Muscle of leg (tissue), 3 donors: ENCODE measurements at regions not wholly inside any gene's neighbourhood (a gene's known extent, or its start where the extent isn't known, plus 50 kb on each side); places are given as distances from the start of the nearest gene placed in this dataset.
A peak's percentile ranks its signal among the peaks of the same experiment; 100 is the strongest.

Source experiments
- DNase-seq: peaks from one replicate; pipeline ENCODE4 v3.0.0; 2013
- H3K27ac ChIP-seq: one replicate; pipeline ENCODE4 v1.5.1; 2013; ENCODE audit warnings: mild to moderate bottlenecking, low read length, control low read depth
- H3K27me3 ChIP-seq: one replicate; pipeline ENCODE4 v1.6.1; 2013; ENCODE audit warnings: low read length; ENCODE audit not compliant: control insufficient read depth, insufficient read depth
- H3K36me3 ChIP-seq: one replicate; pipeline ENCODE4 v1.6.1; 2013; ENCODE audit warnings: low read length; ENCODE audit not compliant: control insufficient read depth, insufficient read depth
- H3K4me1 ChIP-seq: one replicate; pipeline ENCODE4 v1.6.1; 2013; ENCODE audit warnings: low read length; ENCODE audit not compliant: control insufficient read depth, insufficient read depth
- H3K4me3 ChIP-seq: one replicate; pipeline ENCODE4 v1.5.1; 2013; ENCODE audit warnings: low read length, control low read depth
- H3K9me3 ChIP-seq: replicated peaks from 2 replicates; pipeline ENCODE4 v1.6.1; 2013; ENCODE audit warnings: low read depth, low read length; ENCODE audit not compliant: control insufficient read depth
- WGBS: methylation state at CpG from one replicate; pipeline ENCODE4 v1.1.5; 2013; ENCODE audit warnings: missing lambda C conversion rate; ENCODE audit not compliant: insufficient coverage; 5-methylcytosine and 5-hydroxymethylcytosine counted together

GRCh38 chr18:77833807-77834206 is 584.2 kb downstream of the GALR1 start:
- Histone ChIP-seq H3K27ac (no peak overlapping the region), H3K4me3 (no peak overlapping the region), H3K4me1 (no peaks in the 10 kb centered on the region), H3K27me3 (peaks cover 2% of the 10 kb centered on the region), H3K36me3 (no peaks in the 10 kb centered on the region), H3K9me3 (no peaks in the 10 kb centered on the region)
- no CpG with 5 or more reads among the region's 5 CpGs for WGBS
- DNase-seq = no peak

- H3K36me3 ChIP-seq = no peaks in the 10 kb centered on the region
- no peak overlapping the region for H3K4me3 ChIP-seq
- no peaks in the 10 kb centered on the region for H3K9me3 ChIP-seq
- 30% methylated on average over 7 of the region's 9 CpGs for WGBS
- no peaks in the 10 kb centered on the region for H3K4me1 ChIP-seq
- H3K27ac ChIP-seq = no peak overlapping the region
- peaks cover 5% of the 10 kb centered on the region for H3K27me3 ChIP-seq
- no peak for DNase-seq
Measured at GRCh38 chr18:77851802-77852201, 602.2 kb downstream of the GALR1 start.

- no peaks in the 10 kb centered on the region for H3K9me3 ChIP-seq
- 88% methylated on average over 10 of the region's 12 CpGs for WGBS
- H3K27me3 ChIP-seq = peaks cover 9% of the 10 kb centered on the region
- H3K27ac ChIP-seq = no peak overlapping the region
- DNase-seq = no peak
- H3K4me3 ChIP-seq = no peak overlapping the region
- peaks cover 4% of the 10 kb centered on the region for H3K4me1 ChIP-seq
- no peaks in the 10 kb centered on the region for H3K36me3 ChIP-seq
Measured at GRCh38 chr18:77853859-77854258, 604.2 kb downstream of the GALR1 start.

GRCh38 chr18:77857678-77858655 is 608.3 kb downstream of the GALR1 start:
- no peak overlapping the region for H3K27ac ChIP-seq
- H3K9me3 ChIP-seq = no peaks in the 10 kb centered on the region
- H3K27me3 ChIP-seq = peaks cover 23% of the 10 kb centered on the region
- H3K4me3 ChIP-seq = no peak overlapping the region
- peaks cover 4% of the 10 kb centered on the region for H3K4me1 ChIP-seq
- DNase-seq = peak; percentile 77
- no peaks in the 10 kb centered on the region for H3K36me3 ChIP-seq
- WGBS = 70% methylated on average over 3 of the region's 9 CpGs

- Histone ChIP-seq H3K4me1 (peaks cover 4% of the 10 kb centered on the region), H3K27ac (no peak overlapping the region), H3K27me3 (peaks cover 21% of the 10 kb centered on the region), H3K4me3 (no peak overlapping the region), H3K36me3 (no peaks in the 10 kb centered on the region), H3K9me3 (no peaks in the 10 kb centered on the region)
- WGBS = 91% methylated on average over 5 of the region's 5 CpGs
- no peak for DNase-seq
Measured at GRCh38 chr18:77859634-77860033, 610.0 kb downstream of the GALR1 start.

GRCh38 chr18:77862066-77862757 is 612.6 kb downstream of the GALR1 start:
- H3K27ac ChIP-seq = no peak overlapping the region
- H3K27me3 ChIP-seq = peaks cover 20% of the 10 kb centered on the region
- no peaks in the 10 kb centered on the region for H3K36me3 ChIP-seq
- H3K4me3 ChIP-seq = no peak overlapping the region
- 70% methylated on average over 3 of the region's 7 CpGs for WGBS
- peaks cover 4% of the 10 kb centered on the region for H3K4me1 ChIP-seq
- no peaks in the 10 kb centered on the region for H3K9me3 ChIP-seq
- DNase-seq = no peak

- no peak overlapping the region for H3K4me3 ChIP-seq
- 96% methylated on average over 8 of the region's 11 CpGs for WGBS
- no peaks in the 10 kb centered on the region for H3K36me3 ChIP-seq
- peaks cover 5% of the 10 kb centered on the region for H3K27me3 ChIP-seq
- peaks cover 2% of the 10 kb centered on the region for H3K4me1 ChIP-seq
- no peaks in the 10 kb centered on the region for H3K9me3 ChIP-seq
- no peak overlapping the region for H3K27ac ChIP-seq
- DNase-seq = no peak
Measured at GRCh38 chr18:77865853-77866252, 616.2 kb downstream of the GALR1 start.

GRCh38 chr18:77866351-77866750 is 616.7 kb downstream of the GALR1 start:
- no CpG with 5 or more reads among the region's 8 CpGs for WGBS
- Histone ChIP-seq H3K27me3 (peaks cover 5% of the 10 kb centered on the region), H3K36me3 (no peaks in the 10 kb centered on the region), H3K4me3 (no peak overlapping the region), H3K27ac (no peak overlapping the region), H3K9me3 (no peaks in the 10 kb centered on the region), H3K4me1 (peaks cover 5% of the 10 kb centered on the region)
- no peak for DNase-seq

GRCh38 chr18:77870199-77870598 is 620.6 kb downstream of the GALR1 start:
- Histone ChIP-seq H3K4me3 (no peak overlapping the region), H3K9me3 (no peaks in the 10 kb centered on the region), H3K27me3 (peaks cover 5% of the 10 kb centered on the region), H3K27ac (no peak overlapping the region), H3K36me3 (no peaks in the 10 kb centered on the region), H3K4me1 (peaks cover 12% of the 10 kb centered on the region)
- peak; percentile 77 for DNase-seq
- 34% methylated on average over 6 of the region's 10 CpGs for WGBS

GRCh38 chr18:77870894-77871293 is 621.2 kb downstream of the GALR1 start:
- Histone ChIP-seq H3K9me3 (no peaks in the 10 kb centered on the region), H3K4me3 (no peak overlapping the region), H3K4me1 (peaks cover 12% of the 10 kb centered on the region), H3K27ac (no peak overlapping the region), H3K27me3 (peaks cover 2% of the 10 kb centered on the region), H3K36me3 (no peaks in the 10 kb centered on the region)
- WGBS = 94% methylated on average over 6 of the region's 10 CpGs
- no peak for DNase-seq
